Uterus (tissue), 3 donors: ENCODE measurements at regions not wholly inside any gene's neighbourhood (a gene's known extent, or its start where the extent isn't known, plus 50 kb on each side); places are given as distances from the start of the nearest gene placed in this dataset.

Source experiments
- DNase-seq, 2 donors: peaks; one replicate each; pipeline ENCODE4 v3.0.0-alpha.2; 2019 to 2020
- H3K27ac ChIP-seq, 2 donors: fragments of 200-600 bp; sonication (generic); 1 replicate in 1 of 2; 2 replicates in 1 of 2; pipeline ENCODE4 v1.5.1; 2016 to 2018
- H3K27me3 ChIP-seq, 2 donors: fragments of 200-600 bp; sonication (generic); one replicate each; pipeline ENCODE4 v1.5.1; 2018 to 2019; ENCODE audit warnings: control low read depth in 1 of 2
- H3K36me3 ChIP-seq, 2 donors: fragments of 200-600 bp; sonication (generic); one replicate each; pipeline ENCODE4 v1.5.1; 2019; ENCODE audit warnings: control low read depth in 1 of 2
- H3K4me1 ChIP-seq, 2 donors: fragments of 200-600 bp; sonication (generic); one replicate each; pipeline ENCODE4 v1.5.1; 2018 to 2019; ENCODE audit warnings: control low read depth in 1 of 2
- H3K4me3 ChIP-seq, 2 donors: fragments of 200-600 bp; sonication (generic); 1 replicate in 1 of 2; 2 replicates in 1 of 2; pipeline ENCODE4 v1.5.1; 2018 to 2019; ENCODE audit warnings: mild to moderate bottlenecking in 1 of 2
- H3K9me3 ChIP-seq, 2 donors: fragments of 200-600 bp; sonication (generic); one replicate each; pipeline ENCODE4 v1.5.1; 2019; ENCODE audit warnings: control low read depth in 1 of 2
- CTCF ChIP-seq, 4 experiments: fragments of 200-600 bp in 2 of 4; fragments of 450-650 bp in 2 of 4; sonication (generic) in 2 of 4; IDR thresholded peaks; one replicate each; pipeline ENCODE4 v1.5.1; 2016 to 2019; ENCODE audit warnings: antibody characterized with exemption in 4 of 4, mild to moderate bottlenecking in 2 of 4, moderate library complexity in 1 of 4
- POLR2A ChIP-seq, 2 donors: fragments of 450-650 bp; IDR thresholded peaks; one replicate each; pipeline ENCODE4 v1.6.1; 2016; ENCODE audit warnings: antibody characterized with exemption in 2 of 2, mild to moderate bottlenecking in 1 of 2, moderate library complexity in 1 of 2
- intact Hi-C: fragments of 100-400 bp; cut with DNase I; formaldehyde crosslinking; loops from one replicate; pipeline ENCODE4 v1.15.1; 2023; ENCODE audit warnings: low total_unique reads
- donor health status: DM: yes; HTN: yes; CAD: no.

- peak overlapping the region in 1 of 2 donors; percentile 19 for H3K4me3 ChIP-seq
- peak in 1 of 2 donors; percentile 17 for DNase-seq
- TF ChIP-seq CTCF (IDR thresholded peaks at IDR 0.05) (no peak), POLR2A (IDR thresholded peaks at IDR 0.05) (no peak)
- no peaks in the 10 kb centered on the region for H3K27me3 ChIP-seq
- no peaks in the 10 kb centered on the region for H3K36me3 ChIP-seq
- H3K4me1 ChIP-seq, result no peaks in the 10 kb centered on the region
- H3K27ac ChIP-seq, result no peak overlapping the region
- no peaks in the 10 kb centered on the region for H3K9me3 ChIP-seq
- intact Hi-C loops, result loop anchor here (5.0 kb wide), 1 partner anchor 165 kb away; no protein-coding TSS in a partner anchor
Measured at GRCh38 chr5:154647114-154647760, 107.9 kb upstream of the LARP1 start.

GRCh38 chr5:154646745-154647113 lies 108.4 kb upstream of the LARP1 start:
- H3K4me3 ChIP-seq, result no peak overlapping the region
- TF ChIP-seq POLR2A (IDR thresholded peaks at IDR 0.05), result no peak
- TF ChIP-seq CTCF (IDR thresholded peaks at IDR 0.05), result no peak
- intact Hi-C loops, result loop anchor here (5.0 kb wide), 1 partner anchor 166 kb away; no protein-coding TSS in a partner anchor

GRCh38 chr5:154644745-154645411 lies 110.3 kb upstream of the LARP1 start:
- no peaks in the 10 kb centered on the region for H3K4me1 ChIP-seq
- no peaks in the 10 kb centered on the region for H3K9me3 ChIP-seq
- DNase-seq, result no peak
- H3K27me3 ChIP-seq, result no peaks in the 10 kb centered on the region
- TF ChIP-seq CTCF (IDR thresholded peaks at IDR 0.05), result no peak
- no peak for TF ChIP-seq POLR2A (IDR thresholded peaks at IDR 0.05)
- H3K27ac ChIP-seq, result no peak overlapping the region
- intact Hi-C loops, result loop anchor here (5.0 kb wide), 1 partner anchor 167 kb away; no protein-coding TSS in a partner anchor
- no peak overlapping the region for H3K4me3 ChIP-seq
- H3K36me3 ChIP-seq, result no peaks in the 10 kb centered on the region

More at GRCh38 chr5:154646745-154647113, 108.4 kb upstream of the LARP1 start:
- no peaks in the 10 kb centered on the region for H3K27me3 ChIP-seq
- no peaks in the 10 kb centered on the region for H3K4me1 ChIP-seq
- no peaks in the 10 kb centered on the region for H3K36me3 ChIP-seq
- DNase-seq, result no peak
- H3K27ac ChIP-seq, result no peak overlapping the region
- H3K9me3 ChIP-seq, result no peaks in the 10 kb centered on the region

- TF ChIP-seq CTCF (IDR thresholded peaks at IDR 0.05), result peak in 1 of 4 experiments; percentile 36
- no peak for TF ChIP-seq POLR2A (IDR thresholded peaks at IDR 0.05)
- no peaks in the 10 kb centered on the region for H3K36me3 ChIP-seq
- no peaks in the 10 kb centered on the region for H3K4me1 ChIP-seq
- H3K9me3 ChIP-seq, result no peaks in the 10 kb centered on the region
- H3K27me3 ChIP-seq, result no peaks in the 10 kb centered on the region
- no peak overlapping the region for H3K4me3 ChIP-seq
- intact Hi-C loops, result no loop called here
- no peak overlapping the region for H3K27ac ChIP-seq
- DNase-seq, result no peak
Measured at GRCh38 chr5:154642499-154643245, 112.5 kb upstream of the LARP1 start.
